B cell (primary cell): ENCODE measurements at regions not wholly inside any gene's neighbourhood (a gene's known extent, or its start where the extent isn't known, plus 50 kb on each side); places are given as distances from the start of the nearest gene placed in this dataset.

Experiments used
- ATAC-seq: fragments of 200-7000 bp; cut with Tn5 transposase; one replicate; pipeline ENCODE4 v1.10.0; 2021; ENCODE audit warnings: low read depth, mild to moderate bottlenecking, moderate number of reproducible peaks, moderate library complexity
- CTCF ChIA-PET: fragments of 350-600 bp; sonication (Branson Sonifier 250); formaldehyde crosslinking; loops from one replicate; lab custom pipeline; 2021; ENCODE audit warnings: antibody characterized with exemption, inconsistent platforms; lab: Charles Lee
- POLR2A ChIA-PET: fragments of 350-600 bp; sonication (Branson Sonifier 250); formaldehyde crosslinking; loops from one replicate; lab custom pipeline; 2021; ENCODE audit warnings: antibody characterized with exemption; lab: Charles Lee
- DNase-seq: peaks from one replicate; pipeline ENCODE4 v3.0.0; 2013
- H2AFZ ChIP-seq: 2 replicates; pipeline ENCODE4 v1.6.1; 2012; ENCODE audit warnings: mild to moderate bottlenecking, low read depth, low read length; ENCODE audit not compliant: insufficient read depth, poor library complexity, severe bottlenecking
- H3K27ac ChIP-seq, 2 donors: 1 replicate in 1 of 2; 2 replicates in 1 of 2; pipeline ENCODE4 v1.5.1; 2012 to 2013; ENCODE audit warnings: low read length in 2 of 2, mild to moderate bottlenecking in 2 of 2, moderate library complexity in 1 of 2
- H3K27me3 ChIP-seq, 4 experiments: fragments of 200-600 bp in 1 of 4; sonication (generic) in 1 of 4; replicated peaks in 1 of 4; 1 replicate in 2 of 4; 2 replicates in 2 of 4; pipeline versions ENCODE4 v1.6.1 to v1.7.0; 2013 to 2016; ENCODE audit warnings: low read length in 3 of 4, mild to moderate bottlenecking in 2 of 4, mixed read lengths in 1 of 4, moderate library complexity in 1 of 4; ENCODE audit not compliant: insufficient read depth in 4 of 4, control insufficient read depth in 3 of 4; ENCODE audit errors: control extremely low read depth in 1 of 4
- H3K36me3 ChIP-seq, 2 experiments: replicated peaks in 1 of 2; 1 replicate in 1 of 2; 2 replicates in 1 of 2; pipeline versions ENCODE4 v1.6.1 to v1.7.1; 2013; ENCODE audit warnings: low read length in 1 of 2; ENCODE audit not compliant: insufficient read depth in 2 of 2, control insufficient read depth in 1 of 2; ENCODE audit errors: control extremely low read depth in 1 of 2, extremely low read depth in 1 of 2
- H3K4me1 ChIP-seq, 2 donors: fragments of 200-600 bp in 1 of 2; sonication (generic) in 1 of 2; 1 replicate in 1 of 2; 2 replicates in 1 of 2; pipeline versions ENCODE4 v1.5.1 to v1.6.1; 2013 to 2017; ENCODE audit warnings: low read length in 2 of 2; ENCODE audit not compliant: control insufficient read depth in 2 of 2, insufficient read depth in 2 of 2
- H3K4me2 ChIP-seq: replicated peaks from 2 replicates; pipeline ENCODE3; 2012; ENCODE audit warnings: mild to moderate bottlenecking, low read depth, low read length; ENCODE audit not compliant: poor library complexity, severe bottlenecking
- H3K4me3 ChIP-seq, 5 experiments: fragments of 200-600 bp in 1 of 5; sonication (generic) in 1 of 5; 1 replicate in 3 of 5; 2 replicates in 2 of 5; pipeline versions ENCODE4 v1.5.1 to v1.7.0; 2011 to 2016; ENCODE audit warnings: low read length in 4 of 5, mild to moderate bottlenecking in 4 of 5, low read depth in 2 of 5, control low read depth in 1 of 5, moderate library complexity in 1 of 5; ENCODE audit not compliant: insufficient read depth in 1 of 5; ENCODE audit errors: control extremely low read depth in 1 of 5, extremely low read depth in 1 of 5
- H3K79me2 ChIP-seq: fragments of 200-600 bp; sonication (generic); one replicate; pipeline ENCODE4 v1.6.0; 2016; ENCODE audit warnings: low read length; ENCODE audit not compliant: control insufficient read depth, insufficient read depth
- H3K9ac ChIP-seq: fragments of 200-600 bp; sonication (generic); 2 replicates; pipeline ENCODE4 v1.6.1; 2017; ENCODE audit warnings: mild to moderate bottlenecking, low read length, moderate library complexity
- H3K9me3 ChIP-seq, 3 donors: one replicate each; pipeline versions ENCODE4 v1.6.1 to v1.7.1; 2013; ENCODE audit warnings: low read length in 2 of 3; ENCODE audit not compliant: control insufficient read depth in 2 of 3, insufficient read depth in 1 of 3; ENCODE audit errors: control extremely low read depth in 1 of 3
- H4K20me1 ChIP-seq: 2 replicates; pipeline ENCODE4 v1.6.0; 2012; ENCODE audit warnings: mild to moderate bottlenecking, low read length; ENCODE audit not compliant: insufficient read depth, control insufficient read depth, poor library complexity, severe bottlenecking
- H3K27ac Mint-ChIP-seq: one replicate; pipeline ENCODE4 v1.8.0; 2021; ENCODE audit warnings: mixed read lengths
- H3K27me3 Mint-ChIP-seq: one replicate; pipeline ENCODE4 v1.8.0; 2021; ENCODE audit warnings: mixed read lengths
- H3K4me1 Mint-ChIP-seq: one replicate; pipeline ENCODE4 v1.8.0; 2021; ENCODE audit warnings: mixed read lengths
- H3K4me3 Mint-ChIP-seq: one replicate; pipeline ENCODE4 v1.8.0; 2021; ENCODE audit warnings: mixed read lengths
- H3K9me3 Mint-ChIP-seq: one replicate; pipeline ENCODE4 v1.8.0; 2022; ENCODE audit warnings: mixed read lengths; ENCODE audit not compliant: insufficient read depth
- EZH2 ChIP-seq: IDR thresholded peaks from 2 replicates; pipeline ENCODE4 v1.6.1; 2012; ENCODE audit warnings: borderline replicate concordance, low read depth, mild to moderate bottlenecking, moderate library complexity, low read length; ENCODE audit not compliant: insufficient read depth, poor library complexity, severe bottlenecking
- whole genome bisulfite sequencing: methylation state at CpG from one replicate; pipeline ENCODE4 v1.1.5; 2013; ENCODE audit warnings: missing lambda C conversion rate; ENCODE audit not compliant: insufficient coverage; 5-methylcytosine and 5-hydroxymethylcytosine counted together
- intact Hi-C: fragments of 100-400 bp; cut with micrococcal nuclease; formaldehyde crosslinking; loops from one replicate; pipeline ENCODE4 v1.10.0; 2022
- TF ChIP-seq, protein P1 (sequence below): fragments of 200-600 bp; IDR thresholded peaks from one replicate; pipeline ENCODE4 v1.8.0; 2022; ENCODE audit warnings: antibody characterized with exemption, mild to moderate bottlenecking

DNA sequence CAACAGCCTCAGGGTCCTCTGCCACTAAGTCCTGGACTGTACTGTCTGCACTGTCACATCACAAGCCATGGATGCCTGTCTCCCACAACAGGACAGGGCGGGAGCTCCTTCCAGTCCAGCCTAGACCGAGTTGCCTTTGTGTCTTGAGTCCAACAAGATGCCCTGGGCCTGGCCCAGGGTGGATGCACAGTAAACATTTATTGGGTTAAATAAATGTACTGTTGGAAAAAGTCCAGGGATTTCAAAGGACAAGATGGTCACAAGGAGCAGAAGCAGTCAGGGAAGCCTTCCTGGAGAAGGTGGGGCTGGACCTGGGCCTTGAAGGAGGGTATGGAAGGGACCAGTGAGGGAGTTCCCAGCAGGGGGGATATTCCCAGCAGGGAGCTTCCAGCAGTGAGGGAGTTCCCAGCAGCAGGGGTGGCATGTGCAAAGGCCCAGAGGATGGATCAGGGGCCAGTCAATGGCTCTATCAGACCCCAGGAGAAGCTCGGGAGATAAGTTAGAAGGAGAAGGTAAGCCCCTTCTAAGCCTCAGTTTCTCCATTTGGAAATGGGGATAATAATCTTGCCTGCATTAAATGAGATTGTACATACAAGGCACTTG, 72.7 kb upstream of the NEURL1B start:
- Histone ChIP-seq H3K79me2 (no peaks in the 10 kb centered on the region), H3K9ac (no peak overlapping the region), H3K4me1 (no peaks in the 10 kb centered on the region), H3K27me3 (no peaks in the 10 kb centered on the region), H3K4me3 (no peak overlapping the region), H4K20me1 (no peaks in the 10 kb centered on the region), H3K4me2 (no peak overlapping the region), H3K27ac (no peak overlapping the region), H2AFZ (no peak overlapping the region), H3K36me3 (no peaks in the 10 kb centered on the region), H3K9me3 (peaks cover 0 to 3% (median 0%) of the 10 kb centered on the region in 3 donors)
- TF ChIP-seq EZH2: no peak
- TF ChIP-seq, protein P1, sequence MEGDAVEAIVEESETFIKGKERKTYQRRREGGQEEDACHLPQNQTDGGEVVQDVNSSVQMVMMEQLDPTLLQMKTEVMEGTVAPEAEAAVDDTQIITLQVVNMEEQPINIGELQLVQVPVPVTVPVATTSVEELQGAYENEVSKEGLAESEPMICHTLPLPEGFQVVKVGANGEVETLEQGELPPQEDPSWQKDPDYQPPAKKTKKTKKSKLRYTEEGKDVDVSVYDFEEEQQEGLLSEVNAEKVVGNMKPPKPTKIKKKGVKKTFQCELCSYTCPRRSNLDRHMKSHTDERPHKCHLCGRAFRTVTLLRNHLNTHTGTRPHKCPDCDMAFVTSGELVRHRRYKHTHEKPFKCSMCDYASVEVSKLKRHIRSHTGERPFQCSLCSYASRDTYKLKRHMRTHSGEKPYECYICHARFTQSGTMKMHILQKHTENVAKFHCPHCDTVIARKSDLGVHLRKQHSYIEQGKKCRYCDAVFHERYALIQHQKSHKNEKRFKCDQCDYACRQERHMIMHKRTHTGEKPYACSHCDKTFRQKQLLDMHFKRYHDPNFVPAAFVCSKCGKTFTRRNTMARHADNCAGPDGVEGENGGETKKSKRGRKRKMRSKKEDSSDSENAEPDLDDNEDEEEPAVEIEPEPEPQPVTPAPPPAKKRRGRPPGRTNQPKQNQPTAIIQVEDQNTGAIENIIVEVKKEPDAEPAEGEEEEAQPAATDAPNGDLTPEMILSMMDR: no peak
- Mint-ChIP-seq H3K27me3 (peaks cover 7% of the 10 kb centered on the region), H3K27ac (peak overlapping the region; percentile 20), H3K4me1 (no peaks in the 10 kb centered on the region), H3K9me3 (no peaks in the 10 kb centered on the region), H3K4me3 (no peak overlapping the region)
- no peak for DNase-seq
- CTCF ChIA-PET: no interaction called here
- intact Hi-C loops: no loop called here
- WGBS: 76% methylated on average over 3 of the region's 3 CpGs
- POLR2A ChIA-PET: no interaction called here
- no peak for ATAC-seq

GRCh38 chr5:172567843-172568242, 73.2 kb upstream of the NEURL1B start:
- H3K27me3 Mint-ChIP-seq: peaks cover 13% of the 10 kb centered on the region
- Histone ChIP-seq H2AFZ (no peak overlapping the region), H3K79me2 (no peaks in the 10 kb centered on the region), H3K4me1 (no peaks in the 10 kb centered on the region), H3K9ac (no peak overlapping the region), H3K4me3 (no peak overlapping the region), H3K27ac (no peak overlapping the region), H4K20me1 (no peaks in the 10 kb centered on the region), H3K4me2 (no peak overlapping the region), H3K9me3 (no peaks in the 10 kb centered on the region), H3K27me3 (no peaks in the 10 kb centered on the region), H3K36me3 (no peaks in the 10 kb centered on the region)
- no peak overlapping the region for H3K27ac Mint-ChIP-seq
- POLR2A ChIA-PET: no interaction called here
- ATAC-seq (no peak), DNase-seq (no peak)
- no peaks in the 10 kb centered on the region for H3K9me3 Mint-ChIP-seq
- CTCF ChIA-PET: no interaction called here
- intact Hi-C loops: no loop called here
- TF ChIP-seq, protein P1: no peak
- no peak for TF ChIP-seq EZH2
- H3K4me3 Mint-ChIP-seq: no peak overlapping the region
- 94% methylated on average over 6 of the region's 6 CpGs for WGBS
- no peaks in the 10 kb centered on the region for H3K4me1 Mint-ChIP-seq
